ENCODE measurements at regions not wholly inside any gene's neighbourhood (a gene's known extent, or its start where the extent isn't known, plus 50 kb on each side); places are given as distances from the start of the nearest gene placed in this dataset.

DNA sequence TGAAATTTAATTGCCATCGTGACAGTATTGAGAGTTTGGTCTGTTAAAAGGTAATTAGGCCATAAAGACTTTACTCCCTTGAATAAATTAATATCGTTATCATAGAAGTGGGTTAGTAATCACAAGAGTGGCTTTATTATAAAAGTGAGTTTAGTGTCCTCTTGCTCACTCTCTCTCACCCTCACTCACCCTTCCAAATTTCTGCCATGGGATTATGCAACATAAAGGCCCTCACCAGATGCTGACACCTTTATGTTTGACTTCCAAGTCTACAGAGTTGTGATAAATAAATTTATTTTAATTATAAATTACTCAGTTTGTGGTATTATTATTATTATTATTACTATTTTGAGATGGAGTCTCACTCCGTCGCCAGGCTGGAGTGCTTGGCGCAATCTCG lies 1070.8 kb downstream of the PCDH18 start:
- no peak overlapping the region for H3K4me3 ChIP-seq
- no peak for DNase-seq (ENCODE audit: extremely low spot score in 2 of 2)
- H3K27ac ChIP-seq: no peak overlapping the region
- H3K27me3 ChIP-seq: no peaks in the 10 kb centered on the region
- no peak for TF ChIP-seq POLR2AphosphoS5 (IDR thresholded peaks at IDR 0.05; ENCODE audit: insufficient read depth in 1 of 2, low read depth in 1 of 2)
- no peak for TF ChIP-seq POLR2A (IDR thresholded peaks at IDR 0.05)
- no peaks in the 10 kb centered on the region for H3K9me3 ChIP-seq
- no peaks in the 10 kb centered on the region for H3K4me1 ChIP-seq
- intact Hi-C loops (cut with DNase I): no loop called here
- no peaks in the 10 kb centered on the region for H3K36me3 ChIP-seq

- H3K4me3 ChIP-seq: no peak overlapping the region
- no peaks in the 10 kb centered on the region for H3K36me3 ChIP-seq
- no peaks in the 10 kb centered on the region for H3K4me1 ChIP-seq
- no peak overlapping the region for H3K27ac ChIP-seq
- no peaks in the 10 kb centered on the region for H3K27me3 ChIP-seq
- DNase-seq (ENCODE audit: extremely low spot score in 2 of 2): no peak
- TF ChIP-seq POLR2AphosphoS5 (IDR thresholded peaks at IDR 0.05; ENCODE audit: insufficient read depth in 1 of 2, low read depth in 1 of 2) (no peak), POLR2A (IDR thresholded peaks at IDR 0.05) (no peak), CTCF (IDR thresholded peaks at IDR 0.05) (no peak)
- no peaks in the 10 kb centered on the region for H3K9me3 ChIP-seq
- intact Hi-C loops (cut with DNase I): no loop called here
These were observed 1074.0 kb downstream of the PCDH18 start for GRCh38 chr4:136458326-136458725.

GRCh38 chr4:136457577-136457976 lies 1074.7 kb downstream of the PCDH18 start:
- H3K27ac ChIP-seq: no peak overlapping the region
- intact Hi-C loops (cut with DNase I): no loop called here
- no peaks in the 10 kb centered on the region for H3K36me3 ChIP-seq
- TF ChIP-seq POLR2AphosphoS5 (IDR thresholded peaks at IDR 0.05; ENCODE audit: insufficient read depth in 1 of 2, low read depth in 1 of 2): no peak
- TF ChIP-seq POLR2A (IDR thresholded peaks at IDR 0.05): no peak
- no peak for TF ChIP-seq CTCF (IDR thresholded peaks at IDR 0.05)
- H3K27me3 ChIP-seq: no peaks in the 10 kb centered on the region
- H3K4me3 ChIP-seq: no peak overlapping the region
- no peaks in the 10 kb centered on the region for H3K9me3 ChIP-seq
- no peaks in the 10 kb centered on the region for H3K4me1 ChIP-seq
- no peak for DNase-seq (ENCODE audit: extremely low spot score in 2 of 2)

- intact Hi-C loops (cut with DNase I): no loop called here
- H3K27ac ChIP-seq: no peak overlapping the region
- DNase-seq (ENCODE audit: extremely low spot score in 2 of 2): no peak
- no peaks in the 10 kb centered on the region for H3K4me1 ChIP-seq
- H3K4me3 ChIP-seq: no peak overlapping the region
- H3K27me3 ChIP-seq: no peaks in the 10 kb centered on the region
- no peaks in the 10 kb centered on the region for H3K36me3 ChIP-seq
- no peak for TF ChIP-seq CTCF (IDR thresholded peaks at IDR 0.05)
- TF ChIP-seq POLR2AphosphoS5 (IDR thresholded peaks at IDR 0.05; ENCODE audit: insufficient read depth in 1 of 2, low read depth in 1 of 2): no peak
- TF ChIP-seq POLR2A (IDR thresholded peaks at IDR 0.05): no peak
- H3K9me3 ChIP-seq: no peaks in the 10 kb centered on the region
These were observed 1075.3 kb downstream of the PCDH18 start for GRCh38 chr4:136457004-136457403.

DNA sequence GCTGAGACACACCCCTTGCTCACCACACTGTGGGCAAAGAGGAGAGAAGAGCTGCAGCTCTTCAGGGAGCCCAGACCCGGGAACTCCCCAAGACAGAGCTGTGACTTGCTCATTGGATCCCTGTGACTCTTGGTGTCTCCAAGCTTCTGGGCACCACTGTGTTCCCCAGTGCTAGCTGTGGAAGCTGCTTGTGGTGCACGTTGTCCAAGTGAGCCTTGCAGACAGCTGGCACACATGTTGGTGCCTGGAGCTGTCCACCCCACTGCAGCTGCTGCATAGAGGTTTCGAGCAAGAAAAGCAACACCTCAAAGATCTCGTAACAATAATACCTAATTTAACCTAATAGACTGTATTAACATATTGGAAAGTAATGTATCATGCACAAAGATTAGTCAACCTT lies 1089.3 kb downstream of the PCDH18 start:
- H3K36me3 ChIP-seq: no peaks in the 10 kb centered on the region
- no peak for DNase-seq (ENCODE audit: extremely low spot score in 2 of 2)
- TF ChIP-seq POLR2AphosphoS5 (IDR thresholded peaks at IDR 0.05; ENCODE audit: insufficient read depth in 1 of 2, low read depth in 1 of 2) (no peak), CTCF (IDR thresholded peaks at IDR 0.05) (no peak), POLR2A (IDR thresholded peaks at IDR 0.05) (no peak)
- H3K27ac ChIP-seq: no peak overlapping the region
- no peaks in the 10 kb centered on the region for H3K9me3 ChIP-seq
- intact Hi-C loops (cut with DNase I): no loop called here
- no peaks in the 10 kb centered on the region for H3K4me1 ChIP-seq
- H3K27me3 ChIP-seq: no peaks in the 10 kb centered on the region
- no peak overlapping the region for H3K4me3 ChIP-seq

GRCh38 chr4:136442447-136442846 lies 1089.8 kb downstream of the PCDH18 start:
- no peaks in the 10 kb centered on the region for H3K27me3 ChIP-seq
- TF ChIP-seq CTCF (IDR thresholded peaks at IDR 0.05) (no peak), POLR2AphosphoS5 (IDR thresholded peaks at IDR 0.05; ENCODE audit: insufficient read depth in 1 of 2, low read depth in 1 of 2) (no peak), POLR2A (IDR thresholded peaks at IDR 0.05) (no peak)
- intact Hi-C loops (cut with DNase I): no loop called here
- no peak overlapping the region for H3K4me3 ChIP-seq
- no peaks in the 10 kb centered on the region for H3K36me3 ChIP-seq
- no peak overlapping the region for H3K27ac ChIP-seq
- no peak for DNase-seq (ENCODE audit: extremely low spot score in 2 of 2)
- no peaks in the 10 kb centered on the region for H3K4me1 ChIP-seq
- no peaks in the 10 kb centered on the region for H3K9me3 ChIP-seq

All from vagina (tissue), 2 donors.